ENCODE measurements at regions not wholly inside any gene's neighbourhood (a gene's known extent, or its start where the extent isn't known, plus 50 kb on each side); places are given as distances from the start of the nearest gene placed in this dataset.

DNA sequence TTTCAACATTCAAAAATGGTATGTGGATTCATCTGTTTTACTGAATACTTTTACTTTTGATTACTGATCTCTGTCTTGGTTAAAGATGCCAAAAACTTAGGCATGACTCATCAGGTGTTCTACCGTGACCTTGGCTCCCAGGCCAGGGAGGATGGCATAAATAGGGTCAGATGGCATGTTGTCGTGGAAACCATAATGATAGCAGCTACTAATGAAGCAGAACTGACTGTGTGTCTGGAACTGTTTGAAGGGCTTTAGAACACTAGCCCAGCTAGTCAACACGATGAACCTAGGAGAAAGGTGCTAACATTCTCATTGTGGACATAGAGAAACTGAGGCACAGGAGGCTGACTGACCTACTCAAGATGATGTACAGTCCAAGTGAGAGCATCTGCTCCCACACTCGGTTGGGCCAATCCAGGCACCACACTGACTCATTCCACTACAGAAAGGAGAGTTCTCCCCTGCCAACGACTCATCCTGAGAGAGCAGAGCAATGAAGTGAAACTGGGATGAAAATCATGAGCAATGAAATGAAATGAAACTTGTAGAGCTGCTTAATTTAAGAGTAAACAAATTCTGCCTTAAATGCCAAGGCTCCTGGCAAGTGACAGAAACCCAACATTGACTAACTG is 116.0 kb downstream of the TENT4A start:
- no peaks in the 10 kb centered on the region for H3K4me1 ChIP-seq
- no peaks in the 10 kb centered on the region for H3K9me3 ChIP-seq
- H3K27ac ChIP-seq, result no peak overlapping the region
- WGBS, 2 donors, result 38 to 39% methylated on average over 5 of the region's 5 CpGs
- no peak for DNase-seq
- H3K27me3 ChIP-seq, result peaks cover 0 to 12% (median 0%) of the 10 kb centered on the region in 4 donors
- H3K4me3 ChIP-seq, result no peak overlapping the region
- H3K36me3 ChIP-seq, result no peaks in the 10 kb centered on the region
- intact Hi-C loops (cut with DNase I), result no loop called here
- TF ChIP-seq POLR2A (IDR thresholded peaks at IDR 0.05), result no peak
- no peak for TF ChIP-seq CTCF (IDR thresholded peaks at IDR 0.05)

GRCh38 chr5:6830643-6831239 is 117.5 kb downstream of the TENT4A start:
- DNase-seq, result no peak
- intact Hi-C loops (cut with DNase I), result no loop called here
- Histone ChIP-seq H3K36me3 (no peaks in the 10 kb centered on the region), H3K4me3 (no peak overlapping the region), H3K9me3 (no peaks in the 10 kb centered on the region), H3K27me3 (peaks cover 0 to 10% (median 0%) of the 10 kb centered on the region in 4 donors), H3K4me1 (no peaks in the 10 kb centered on the region), H3K27ac (no peak overlapping the region)
- WGBS, 2 donors, result 87 to 88% methylated on average over 15 of the region's 15 CpGs
- TF ChIP-seq POLR2A (IDR thresholded peaks at IDR 0.05) (no peak), CTCF (IDR thresholded peaks at IDR 0.05) (no peak)

DNA sequence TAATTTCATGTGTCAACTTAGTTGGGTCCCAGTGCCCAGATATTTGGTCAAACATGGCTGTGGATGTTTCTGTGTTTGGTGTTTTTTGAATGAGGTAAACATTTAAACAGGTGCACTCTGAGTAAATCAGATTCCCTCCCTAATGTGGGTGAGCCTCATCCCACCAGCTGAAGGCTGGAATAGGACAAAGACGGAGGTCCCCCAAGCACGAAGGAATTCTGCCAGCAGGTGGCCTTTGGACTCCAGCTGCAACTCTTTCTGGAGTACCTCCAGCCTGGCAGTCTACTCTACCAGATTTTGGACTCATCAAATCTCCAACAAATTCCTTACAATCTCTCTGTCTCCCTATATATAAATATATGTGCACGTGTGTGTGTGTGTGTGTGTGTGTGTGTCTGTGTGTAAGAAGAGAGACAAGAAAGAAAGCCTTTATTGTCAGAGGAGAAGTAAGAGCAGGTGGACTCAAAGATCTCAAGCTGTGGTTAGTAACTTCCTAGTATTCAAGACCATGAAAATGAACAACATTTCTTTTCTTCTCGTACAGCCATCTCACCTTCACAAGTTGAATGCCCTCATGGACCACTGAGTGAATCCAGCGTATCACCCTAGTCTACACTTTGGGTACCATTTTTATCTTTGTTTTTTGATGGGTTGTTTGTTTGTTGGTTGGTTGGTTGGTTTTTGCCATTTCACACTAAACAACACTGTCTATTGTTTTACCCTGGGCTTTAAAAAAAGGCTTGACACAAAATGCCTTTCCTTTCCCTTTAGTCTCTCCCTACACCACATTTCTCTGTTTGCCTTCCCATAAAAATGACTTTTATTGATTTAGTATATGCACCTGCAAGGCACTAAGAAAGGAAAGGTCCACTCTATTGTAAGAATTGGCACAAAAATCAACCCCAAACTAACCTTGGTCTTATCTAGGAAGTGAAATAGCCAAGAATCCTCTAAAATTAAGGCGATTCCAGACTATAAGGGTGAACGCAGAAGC is 118.7 kb downstream of the TENT4A start:
- Histone ChIP-seq H3K27ac (no peak overlapping the region), H3K27me3 (peaks cover 0 to 5% (median 0%) of the 10 kb centered on the region in 4 donors), H3K4me3 (no peak overlapping the region), H3K36me3 (no peaks in the 10 kb centered on the region), H3K9me3 (no peaks in the 10 kb centered on the region), H3K4me1 (no peaks in the 10 kb centered on the region)
- WGBS, 2 donors, result 70 to 77% methylated on average over 7 of the region's 7 CpGs
- intact Hi-C loops (cut with DNase I), result no loop called here
- DNase-seq, result no peak
- TF ChIP-seq POLR2A (IDR thresholded peaks at IDR 0.05) (no peak), CTCF (IDR thresholded peaks at IDR 0.05) (no peak)

DNA sequence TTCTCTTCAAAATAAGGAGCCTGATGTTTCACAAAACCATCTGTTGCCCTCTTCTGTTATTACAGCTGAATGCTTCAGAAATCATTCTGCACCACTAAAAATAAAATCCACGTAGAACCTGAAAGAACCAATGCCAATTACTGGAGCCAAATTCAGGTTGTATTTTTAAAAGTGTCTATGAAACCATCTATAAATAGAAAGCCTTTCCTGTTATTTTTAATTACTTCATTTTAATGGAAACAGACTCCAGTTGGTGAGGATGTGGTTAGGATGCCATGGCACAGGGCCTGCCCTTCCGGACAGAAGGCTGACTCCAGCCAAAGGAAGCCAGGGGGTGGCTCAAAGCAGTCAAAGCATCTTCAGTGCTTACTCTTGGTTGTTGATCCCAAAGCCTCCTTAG is 119.8 kb downstream of the TENT4A start:
- no peaks in the 10 kb centered on the region for H3K4me1 ChIP-seq

More for the DNA sequence above, 119.8 kb downstream of the TENT4A start:
- 25 to 29% methylated on average over 2 of the region's 2 CpGs for WGBS, 2 donors
- no peak for DNase-seq
- intact Hi-C loops (cut with DNase I), result no loop called here
- Histone ChIP-seq H3K36me3 (no peaks in the 10 kb centered on the region), H3K27ac (no peak overlapping the region), H3K4me3 (no peak overlapping the region), H3K27me3 (no peaks in the 10 kb centered on the region), H3K9me3 (no peaks in the 10 kb centered on the region)
- TF ChIP-seq CTCF (IDR thresholded peaks at IDR 0.05) (no peak), POLR2A (IDR thresholded peaks at IDR 0.05) (no peak)

All from esophagus squamous epithelium (tissue), 5 donors.